Posterior cingulate gyrus (tissue), 11 donors: ENCODE measurements at regions not wholly inside any gene's neighbourhood (a gene's known extent, or its start where the extent isn't known, plus 50 kb on each side); places are given as distances from the start of the nearest gene placed in this dataset.
A peak's percentile ranks its signal among the peaks of the same experiment; 100 is the strongest.

Source experiments
- DNase-seq, 10 donors: peaks; one replicate each; pipeline versions ENCODE4 v3.0.0 to v3.0.0-alpha.2; 2020 to 2021; ENCODE audit warnings: mixed read lengths in 3 of 10
- intact Hi-C: fragments of 100-400 bp; cut with DNase I; formaldehyde crosslinking; loops from one replicate; pipeline ENCODE4 v1.15.1; 2023

- intact Hi-C loops, result no loop called here
- DNase-seq, result no peak
These were observed 96.2 kb upstream of the SPRY1 start for GRCh38 chr4:123300222-123301039.

- intact Hi-C loops, result no loop called here
These were observed 94.7 kb upstream of the SPRY1 start for GRCh38 chr4:123301923-123302322.

GRCh38 chr4:123304151-123304964 lies 92.2 kb upstream of the SPRY1 start:
- intact Hi-C loops, result no loop called here
- DNase-seq, result peak in 7 of 10 donors; percentile 17 to 90 (median 42)

More at GRCh38 chr4:123301923-123302322, 94.7 kb upstream of the SPRY1 start:
- DNase-seq, result no peak

GRCh38 chr4:123305736-123306135 lies 90.9 kb upstream of the SPRY1 start:
- intact Hi-C loops, result no loop called here
- DNase-seq, result no peak

- intact Hi-C loops, result no loop called here
These were observed 89.8 kb upstream of the SPRY1 start for GRCh38 chr4:123306769-123307168.

GRCh38 chr4:123308667-123309066 lies 87.9 kb upstream of the SPRY1 start:
- DNase-seq, result no peak
- intact Hi-C loops, result no loop called here

More at GRCh38 chr4:123306769-123307168, 89.8 kb upstream of the SPRY1 start:
- no peak for DNase-seq

GRCh38 chr4:123312116-123312515 lies 84.5 kb upstream of the SPRY1 start:
- intact Hi-C loops, result no loop called here

GRCh38 chr4:123312951-123313592 lies 83.5 kb upstream of the SPRY1 start:
- intact Hi-C loops, result no loop called here
- no peak for DNase-seq

More at GRCh38 chr4:123312116-123312515, 84.5 kb upstream of the SPRY1 start:
- no peak for DNase-seq

- intact Hi-C loops, result no loop called here
- no peak for DNase-seq
These were observed 81.0 kb upstream of the SPRY1 start for GRCh38 chr4:123315617-123316016.

- intact Hi-C loops, result no loop called here
- no peak for DNase-seq
These were observed 79.4 kb upstream of the SPRY1 start for GRCh38 chr4:123317211-123317610.

- no peak for DNase-seq
- intact Hi-C loops, result no loop called here
These were observed 77.0 kb upstream of the SPRY1 start for GRCh38 chr4:123319639-123320038.

GRCh38 chr4:123323998-123324397 lies 72.6 kb upstream of the SPRY1 start:
- no peak for DNase-seq
- intact Hi-C loops, result no loop called here

GRCh38 chr4:123325241-123325681 lies 71.3 kb upstream of the SPRY1 start:
- DNase-seq, result peak in 1 of 10 donors; percentile 72
- intact Hi-C loops, result no loop called here

- intact Hi-C loops, result no loop called here
- DNase-seq, result no peak
These were observed 69.2 kb upstream of the SPRY1 start for GRCh38 chr4:123327346-123327745.

- DNase-seq, result no peak
- intact Hi-C loops, result no loop called here
These were observed 68.7 kb upstream of the SPRY1 start for GRCh38 chr4:123327846-123328429.

GRCh38 chr4:123338715-123339114 lies 57.9 kb upstream of the SPRY1 start:
- intact Hi-C loops, result no loop called here
- no peak for DNase-seq

GRCh38 chr4:123339507-123340380 lies 56.9 kb upstream of the SPRY1 start:
- intact Hi-C loops, result no loop called here
- no peak for DNase-seq

GRCh38 chr4:123340381-123340701 lies 56.3 kb upstream of the SPRY1 start:
- intact Hi-C loops, result no loop called here

GRCh38 chr4:123342498-123342897 lies 54.1 kb upstream of the SPRY1 start:
- intact Hi-C loops, result no loop called here

More at GRCh38 chr4:123340381-123340701, 56.3 kb upstream of the SPRY1 start:
- no peak for DNase-seq

More at GRCh38 chr4:123342498-123342897, 54.1 kb upstream of the SPRY1 start:
- no peak for DNase-seq
